ENCODE measurements at regions not wholly inside any gene's neighbourhood (a gene's known extent, or its start where the extent isn't known, plus 50 kb on each side); places are given as distances from the start of the nearest gene placed in this dataset.

DNA sequence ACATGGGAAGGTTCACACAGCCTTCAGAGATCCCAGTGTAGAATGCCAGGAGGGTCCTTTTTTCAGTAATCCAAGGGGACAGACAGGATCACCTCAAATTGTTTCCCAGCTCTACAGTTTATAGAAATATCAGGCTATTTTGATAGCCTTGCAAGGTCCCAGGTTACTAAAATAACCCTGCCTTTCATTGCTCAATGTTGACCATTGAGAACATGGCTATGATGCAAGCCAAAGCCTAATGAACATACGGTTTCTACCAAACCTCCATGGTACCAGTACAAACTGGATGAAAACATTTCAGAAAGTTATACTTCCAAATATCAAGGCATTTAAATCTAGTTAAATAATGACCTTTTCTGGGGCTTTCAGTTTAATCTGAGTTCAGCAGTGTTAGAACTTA lies 151.5 kb downstream of the PLS3 start:
- no peaks in the 10 kb centered on the region for H3K9me3 ChIP-seq (ENCODE audit: control insufficient read depth, low read depth, low read length)
- H2BK15ac ChIP-seq (ENCODE audit: low read depth, low read length) = no peak overlapping the region
- no peak overlapping the region for H4K8ac ChIP-seq (replicated peaks; ENCODE audit: insufficient read length, low read depth, low read length)
- H2AK5ac ChIP-seq (ENCODE audit: insufficient read length, low read length) = no peak overlapping the region
- H3K18ac ChIP-seq (ENCODE audit: insufficient read length, low read depth, low read length) = no peak overlapping the region
- H2AFZ ChIP-seq (ENCODE audit: low read length) = no peak overlapping the region
- H2BK120ac ChIP-seq (ENCODE audit: low read depth, low read length, poor library complexity, severe bottlenecking) = no peak overlapping the region
- no peak for DNase-seq
- no peak overlapping the region for H4K91ac ChIP-seq (ENCODE audit: insufficient read length, low read depth, low read length)
- H4K5ac ChIP-seq (ENCODE audit: insufficient read length, low read depth, low read length) = no peak overlapping the region
- H3K4me3 Mint-ChIP-seq = no peak overlapping the region
- no peak overlapping the region for H3K14ac ChIP-seq (ENCODE audit: insufficient read depth, low read length)
- no peak overlapping the region for H3K4ac ChIP-seq (ENCODE audit: low read depth, low read length)
- H3K79me2 ChIP-seq (ENCODE audit: insufficient read depth, low read length) = no peaks in the 10 kb centered on the region
- no CpG with 5 or more reads among the region's 1 CpG for WGBS (ENCODE audit: extremely low coverage, insufficient read length, low lambda C conversion rate)
- no peaks in the 10 kb centered on the region for H3K27me3 Mint-ChIP-seq (ENCODE audit: low read depth)
- H3K23ac ChIP-seq (ENCODE audit: insufficient read length, low read depth, low read length) = no peak overlapping the region
- TF ChIP-seq, protein P1, sequence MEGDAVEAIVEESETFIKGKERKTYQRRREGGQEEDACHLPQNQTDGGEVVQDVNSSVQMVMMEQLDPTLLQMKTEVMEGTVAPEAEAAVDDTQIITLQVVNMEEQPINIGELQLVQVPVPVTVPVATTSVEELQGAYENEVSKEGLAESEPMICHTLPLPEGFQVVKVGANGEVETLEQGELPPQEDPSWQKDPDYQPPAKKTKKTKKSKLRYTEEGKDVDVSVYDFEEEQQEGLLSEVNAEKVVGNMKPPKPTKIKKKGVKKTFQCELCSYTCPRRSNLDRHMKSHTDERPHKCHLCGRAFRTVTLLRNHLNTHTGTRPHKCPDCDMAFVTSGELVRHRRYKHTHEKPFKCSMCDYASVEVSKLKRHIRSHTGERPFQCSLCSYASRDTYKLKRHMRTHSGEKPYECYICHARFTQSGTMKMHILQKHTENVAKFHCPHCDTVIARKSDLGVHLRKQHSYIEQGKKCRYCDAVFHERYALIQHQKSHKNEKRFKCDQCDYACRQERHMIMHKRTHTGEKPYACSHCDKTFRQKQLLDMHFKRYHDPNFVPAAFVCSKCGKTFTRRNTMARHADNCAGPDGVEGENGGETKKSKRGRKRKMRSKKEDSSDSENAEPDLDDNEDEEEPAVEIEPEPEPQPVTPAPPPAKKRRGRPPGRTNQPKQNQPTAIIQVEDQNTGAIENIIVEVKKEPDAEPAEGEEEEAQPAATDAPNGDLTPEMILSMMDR (conservative IDR thresholded peaks at IDR 0.05) = no peak
- H3K79me1 ChIP-seq (ENCODE audit: insufficient read depth, low read depth, low read length, poor library complexity, severe bottlenecking) = no peaks in the 10 kb centered on the region
- H2BK12ac ChIP-seq (ENCODE audit: insufficient read length, low read depth, low read length) = no peak overlapping the region
- H3K23me2 ChIP-seq (ENCODE audit: insufficient read length, low read depth, low read length, poor library complexity, severe bottlenecking) = no peaks in the 10 kb centered on the region
- H3K27me3 ChIP-seq (ENCODE audit: insufficient read depth, low read length) = no peaks in the 10 kb centered on the region
- H3K9me3 Mint-ChIP-seq = no peaks in the 10 kb centered on the region
- no peak overlapping the region for H3K9ac ChIP-seq (ENCODE audit: extremely low read depth, insufficient read length, low read length)
- H3K27ac Mint-ChIP-seq = no peak overlapping the region
- H3K4me2 ChIP-seq (ENCODE audit: insufficient read depth, insufficient read length, low read length) = no peak overlapping the region
- no peaks in the 10 kb centered on the region for H3K36me3 Mint-ChIP-seq (ENCODE audit: insufficient read depth in 1 of 3, low read depth in 3 of 3)
- H2BK20ac ChIP-seq (ENCODE audit: low read depth, low read length, poor library complexity, severe bottlenecking) = no peak overlapping the region
- H4K20me1 ChIP-seq (ENCODE audit: control insufficient read depth, insufficient read depth, insufficient read length) = no peaks in the 10 kb centered on the region
- H3K56ac ChIP-seq (ENCODE audit: insufficient read length, low read depth, low read length) = no peak overlapping the region
- H3K4me1 ChIP-seq (ENCODE audit: insufficient read depth, low read length) = peaks cover 2% of the 10 kb centered on the region; the same call in 1 of the 2 replicates
- no peak overlapping the region for H3K27ac ChIP-seq (ENCODE audit: insufficient read length, low read depth, low read length)
- peaks cover 30 to 37% of the 10 kb centered on the region in 2 experiments for H3K4me1 Mint-ChIP-seq
- no peak overlapping the region for H3T11ph ChIP-seq (ENCODE audit: low read length)
- no peak overlapping the region for H2BK5ac ChIP-seq (ENCODE audit: insufficient read length, low read length)

Data from H9 (cell line).